Transverse colon (tissue), 4 donors: ENCODE measurements at regions not wholly inside any gene's neighbourhood (a gene's known extent, or its start where the extent isn't known, plus 50 kb on each side); places are given as distances from the start of the nearest gene placed in this dataset.

ENCODE experiments used
- DNase-seq: peaks from one replicate; pipeline ENCODE4 v3.0.0-alpha.2; 2019
- H3K27ac ChIP-seq, 4 donors: fragments of 200-600 bp; sonication (generic); 2 replicates each; pipeline ENCODE4 v1.5.1; 2016 to 2018; ENCODE audit warnings: inconsistent platforms in 4 of 4
- H3K27me3 ChIP-seq: fragments of 200-600 bp; sonication (generic); 2 replicates; pipeline ENCODE4 v1.5.1; 2017; ENCODE audit warnings: inconsistent platforms
- H3K36me3 ChIP-seq, 4 donors: fragments of 200-600 bp; sonication (generic); 2 replicates each; pipeline ENCODE4 v1.5.1; 2017 to 2019; ENCODE audit warnings: inconsistent platforms in 4 of 4
- H3K4me1 ChIP-seq, 4 donors: fragments of 200-600 bp; sonication (generic); 2 replicates each; pipeline ENCODE4 v1.5.1; 2017 to 2020; ENCODE audit warnings: inconsistent platforms in 4 of 4
- H3K4me3 ChIP-seq, 4 donors: fragments of 200-600 bp; sonication (generic); 1 replicate in 1 of 4; 2 replicates in 3 of 4; pipeline versions ENCODE4 v1.5.1 to v1.6.1; 2017 to 2019; ENCODE audit warnings: inconsistent platforms in 4 of 4
- H3K9me3 ChIP-seq, 2 donors: fragments of 200-600 bp; sonication (generic); 2 replicates each; pipeline ENCODE4 v1.5.1; 2017 to 2019; ENCODE audit warnings: inconsistent platforms in 2 of 2
- CTCF ChIP-seq, 5 experiments: fragments of 200-600 bp in 3 of 5; fragments of 450-650 bp in 2 of 5; sonication (generic) in 3 of 5; IDR thresholded peaks; 1 replicate in 2 of 5; 2 replicates in 3 of 5; pipeline ENCODE4 v1.5.1; 2016 to 2017; ENCODE audit warnings: antibody characterized with exemption in 5 of 5, inconsistent platforms in 3 of 5, mild to moderate bottlenecking in 2 of 5, moderate library complexity in 1 of 5
- EP300 ChIP-seq: sonication (generic); formaldehyde crosslinking; IDR thresholded peaks from one replicate; pipeline ENCODE4 v1.6.1; 2017; ENCODE audit warnings: antibody characterized with exemption, low read depth
- POLR2A ChIP-seq: fragments of 450-650 bp; IDR thresholded peaks from one replicate; pipeline ENCODE4 v1.6.1; 2016; ENCODE audit warnings: antibody characterized with exemption, mild to moderate bottlenecking, moderate library complexity
- POLR2AphosphoS5 ChIP-seq, 3 donors: sonication (generic); formaldehyde crosslinking; IDR thresholded peaks; one replicate each; pipeline ENCODE4 v1.6.1; 2016; ENCODE audit warnings: antibody characterized with exemption in 3 of 3
- WGBS, 2 donors: methylation state at CpG; one replicate each; pipeline ENCODE4 v1.1.5; 2018; ENCODE audit warnings: low coverage in 1 of 2; 5-methylcytosine and 5-hydroxymethylcytosine counted together
- in situ Hi-C, 4 donors: fragments of 200-750 bp; cut with MboI; loops; one replicate each; pipeline versions ENCODE4 v1.15.0 to v1.15.1; 2017; ENCODE audit warnings: low sequenced_read_pairs in 3 of 4, low pct_ligation_motif_present in 1 of 4, low pct_unique_long_range_greater_than_20kb in 1 of 4
- intact Hi-C: fragments of 100-400 bp; cut with DNase I; formaldehyde crosslinking; loops from one replicate; pipeline ENCODE4 v1.15.1; 2023; ENCODE audit warnings: low total_unique reads

- Histone ChIP-seq H3K4me3 (no peak overlapping the region), H3K4me1 (no peaks in the 10 kb centered on the region), H3K36me3 (no peaks in the 10 kb centered on the region), H3K27ac (no peak overlapping the region), H3K9me3 (no peaks in the 10 kb centered on the region), H3K27me3 (no peaks in the 10 kb centered on the region)
- TF ChIP-seq POLR2A: no peak
- TF ChIP-seq EP300: no peak
- TF ChIP-seq CTCF (IDR thresholded peaks at IDR 0.05): no peak
- no peak for TF ChIP-seq POLR2AphosphoS5 (IDR thresholded peaks at IDR 0.05)
- 85 to 92% methylated on average over 5 to 18 of the region's 18 CpGs for WGBS, 2 donors
- intact Hi-C loops: no loop called here
- in situ Hi-C loops: no loop called here
- DNase-seq: no peak
Measured at GRCh38 chr3:35216501-35217266, 422.6 kb upstream of the ARPP21 start.

- no peak for TF ChIP-seq POLR2AphosphoS5 (IDR thresholded peaks at IDR 0.05)
- no peak for TF ChIP-seq EP300
- no peak for TF ChIP-seq POLR2A
- no peak for TF ChIP-seq CTCF (IDR thresholded peaks at IDR 0.05)
- in situ Hi-C loops (no loop called here), intact Hi-C loops (no loop called here)
- H3K27me3 ChIP-seq: no peaks in the 10 kb centered on the region
- 62 to 93% methylated on average over 1 of the region's 1 CpG for WGBS, 2 donors
- no peaks in the 10 kb centered on the region for H3K36me3 ChIP-seq
- no peaks in the 10 kb centered on the region for H3K9me3 ChIP-seq
- no peak overlapping the region for H3K4me3 ChIP-seq
- DNase-seq: no peak
- H3K4me1 ChIP-seq: no peaks in the 10 kb centered on the region
- no peak overlapping the region for H3K27ac ChIP-seq
Measured at GRCh38 chr3:35223632-35224394, 415.5 kb upstream of the ARPP21 start.

GRCh38 chr3:35224565-35225295, 414.6 kb upstream of the ARPP21 start:
- no peaks in the 10 kb centered on the region for H3K27me3 ChIP-seq
- in situ Hi-C loops: no loop called here
- intact Hi-C loops: no loop called here
- WGBS, 2 donors: 46 to 51% methylated on average over 2 to 3 of the region's 3 CpGs
- no peaks in the 10 kb centered on the region for H3K36me3 ChIP-seq
- H3K9me3 ChIP-seq: no peaks in the 10 kb centered on the region
- TF ChIP-seq POLR2A (no peak), CTCF (IDR thresholded peaks at IDR 0.05) (no peak), EP300 (no peak), POLR2AphosphoS5 (IDR thresholded peaks at IDR 0.05) (no peak)
- H3K4me1 ChIP-seq: no peaks in the 10 kb centered on the region
- DNase-seq: no peak
- H3K4me3 ChIP-seq: no peak overlapping the region
- H3K27ac ChIP-seq: no peak overlapping the region

DNA sequence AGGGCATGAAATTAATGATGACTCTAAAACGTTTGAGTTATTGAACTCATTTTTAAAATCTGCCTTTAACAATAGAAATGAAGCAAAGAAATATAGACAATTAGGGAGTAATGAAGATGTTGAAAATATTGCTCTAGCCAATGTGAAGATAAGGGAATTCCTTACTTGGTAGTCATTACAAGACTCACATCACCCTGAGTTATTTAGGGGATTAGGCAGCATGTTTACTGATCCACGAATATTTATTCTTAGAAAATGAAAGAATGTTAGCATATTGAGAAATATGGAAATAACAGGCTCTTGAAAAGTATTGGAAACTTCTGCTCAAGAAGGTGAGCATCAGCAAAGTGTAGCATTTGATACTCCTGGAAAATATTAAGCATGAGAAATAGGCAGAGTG, 398.1 kb upstream of the ARPP21 start:
- in situ Hi-C loops (no loop called here), intact Hi-C loops (loop anchor here (10.0 kb wide), 1 partner anchor 406 kb away; no protein-coding TSS in a partner anchor)
- Histone ChIP-seq H3K27me3 (no peaks in the 10 kb centered on the region), H3K36me3 (no peaks in the 10 kb centered on the region), H3K27ac (no peak overlapping the region), H3K4me3 (no peak overlapping the region), H3K4me1 (no peaks in the 10 kb centered on the region), H3K9me3 (no peaks in the 10 kb centered on the region)
- TF ChIP-seq POLR2AphosphoS5 (IDR thresholded peaks at IDR 0.05): no peak
- no peak for TF ChIP-seq POLR2A
- TF ChIP-seq EP300: no peak
- DNase-seq: no peak
- WGBS, 2 donors: 28 to 35% methylated on average over 2 of the region's 2 CpGs
